PFSK-1 (cell line): ENCODE measurements at regions not wholly inside any gene's neighbourhood (a gene's known extent, or its start where the extent isn't known, plus 50 kb on each side); places are given as distances from the start of the nearest gene placed in this dataset.

Experiments
- FOXP2 ChIP-seq: optimal IDR thresholded peaks from 2 replicates; pipeline ENCODE3; 2011; ENCODE audit warnings: borderline replicate concordance, control low read depth, inconsistent platforms; ENCODE audit not compliant: insufficient read depth; ENCODE audit errors: extremely low read length, extremely low read depth
- POLR2AphosphoS5 ChIP-seq: IDR thresholded peaks from 2 replicates; pipeline ENCODE4 v1.6.1; 2012; ENCODE audit warnings: low read depth, mild to moderate bottlenecking, control low read depth, low read length, moderate library complexity
- SIN3A ChIP-seq: IDR thresholded peaks from 2 replicates; pipeline ENCODE4 v1.6.1; 2012; ENCODE audit warnings: mild to moderate bottlenecking, low read length, moderate library complexity, borderline replicate concordance; ENCODE audit not compliant: insufficient read depth
- TAF1 ChIP-seq: IDR thresholded peaks from 2 replicates; pipeline ENCODE4 v1.6.1; 2012; ENCODE audit warnings: low read length, control low read depth, borderline replicate concordance; ENCODE audit not compliant: insufficient read depth
- TF ChIP-seq, protein P1 (sequence below), 2 experiments: IDR thresholded peaks; 2 replicates each; pipeline versions ENCODE4 v1.6.1 to v1.8.0; 2011 to 2012; ENCODE audit warnings: low read depth in 2 of 2, low read length in 2 of 2, control low read depth in 1 of 2, inconsistent platforms in 1 of 2, mild to moderate bottlenecking in 1 of 2, moderate library complexity in 1 of 2; ENCODE audit not compliant: insufficient read depth in 1 of 2

DNA sequence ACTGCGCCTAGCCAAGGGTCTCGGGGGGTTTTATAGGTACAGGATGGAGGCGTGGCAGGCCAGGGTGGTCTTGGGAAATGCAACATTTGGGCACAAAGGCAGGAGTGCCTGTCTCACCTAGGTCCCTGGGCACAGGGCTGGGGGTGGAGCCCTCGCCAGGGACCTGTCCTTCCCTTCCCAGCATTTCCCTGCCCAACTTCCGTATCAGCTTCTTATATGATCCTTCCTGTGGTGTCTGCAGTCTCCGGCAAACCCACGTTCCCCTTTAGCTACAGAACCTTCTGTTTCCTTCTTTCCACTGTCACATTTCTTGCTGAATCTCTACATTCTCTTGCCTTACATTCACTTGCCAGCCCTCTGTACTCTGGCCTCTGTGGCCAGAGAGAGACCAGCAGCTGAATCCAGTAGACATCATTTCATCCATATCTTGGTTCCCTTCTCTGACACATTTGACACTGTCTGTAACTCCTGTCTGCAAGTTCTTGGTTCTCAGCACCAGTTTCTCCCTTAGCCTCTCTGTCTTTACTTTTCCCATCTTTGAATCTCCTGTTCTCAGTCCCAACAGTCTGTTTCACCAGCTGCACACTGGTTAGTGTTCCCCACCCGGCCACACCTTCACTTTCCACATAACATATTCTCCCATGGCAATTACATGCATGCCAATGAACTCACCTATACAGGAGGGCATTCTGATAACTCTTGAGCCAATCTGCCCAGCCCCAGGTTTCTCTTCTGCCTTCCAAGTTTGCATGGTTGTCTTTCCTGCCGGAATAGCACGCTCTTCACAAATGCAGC lies 134.7 kb upstream of the ZNF608 start:
- no peak for TF ChIP-seq POLR2AphosphoS5
- no peak for TF ChIP-seq SIN3A
- no peak for TF ChIP-seq FOXP2
- TF ChIP-seq, protein P1, sequence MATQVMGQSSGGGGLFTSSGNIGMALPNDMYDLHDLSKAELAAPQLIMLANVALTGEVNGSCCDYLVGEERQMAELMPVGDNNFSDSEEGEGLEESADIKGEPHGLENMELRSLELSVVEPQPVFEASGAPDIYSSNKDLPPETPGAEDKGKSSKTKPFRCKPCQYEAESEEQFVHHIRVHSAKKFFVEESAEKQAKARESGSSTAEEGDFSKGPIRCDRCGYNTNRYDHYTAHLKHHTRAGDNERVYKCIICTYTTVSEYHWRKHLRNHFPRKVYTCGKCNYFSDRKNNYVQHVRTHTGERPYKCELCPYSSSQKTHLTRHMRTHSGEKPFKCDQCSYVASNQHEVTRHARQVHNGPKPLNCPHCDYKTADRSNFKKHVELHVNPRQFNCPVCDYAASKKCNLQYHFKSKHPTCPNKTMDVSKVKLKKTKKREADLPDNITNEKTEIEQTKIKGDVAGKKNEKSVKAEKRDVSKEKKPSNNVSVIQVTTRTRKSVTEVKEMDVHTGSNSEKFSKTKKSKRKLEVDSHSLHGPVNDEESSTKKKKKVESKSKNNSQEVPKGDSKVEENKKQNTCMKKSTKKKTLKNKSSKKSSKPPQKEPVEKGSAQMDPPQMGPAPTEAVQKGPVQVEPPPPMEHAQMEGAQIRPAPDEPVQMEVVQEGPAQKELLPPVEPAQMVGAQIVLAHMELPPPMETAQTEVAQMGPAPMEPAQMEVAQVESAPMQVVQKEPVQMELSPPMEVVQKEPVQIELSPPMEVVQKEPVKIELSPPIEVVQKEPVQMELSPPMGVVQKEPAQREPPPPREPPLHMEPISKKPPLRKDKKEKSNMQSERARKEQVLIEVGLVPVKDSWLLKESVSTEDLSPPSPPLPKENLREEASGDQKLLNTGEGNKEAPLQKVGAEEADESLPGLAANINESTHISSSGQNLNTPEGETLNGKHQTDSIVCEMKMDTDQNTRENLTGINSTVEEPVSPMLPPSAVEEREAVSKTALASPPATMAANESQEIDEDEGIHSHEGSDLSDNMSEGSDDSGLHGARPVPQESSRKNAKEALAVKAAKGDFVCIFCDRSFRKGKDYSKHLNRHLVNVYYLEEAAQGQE (IDR thresholded peaks at IDR 0.05; ENCODE audit: insufficient read depth in 1 of 2, low read depth in 2 of 2, low read length in 2 of 2) = no peak
- no peak for TF ChIP-seq TAF1

GRCh38 chr5:124883681-124884080 lies 137.2 kb upstream of the ZNF608 start:
- TF ChIP-seq TAF1 (no peak), FOXP2 (no peak), SIN3A (no peak), POLR2AphosphoS5 (no peak)

DNA sequence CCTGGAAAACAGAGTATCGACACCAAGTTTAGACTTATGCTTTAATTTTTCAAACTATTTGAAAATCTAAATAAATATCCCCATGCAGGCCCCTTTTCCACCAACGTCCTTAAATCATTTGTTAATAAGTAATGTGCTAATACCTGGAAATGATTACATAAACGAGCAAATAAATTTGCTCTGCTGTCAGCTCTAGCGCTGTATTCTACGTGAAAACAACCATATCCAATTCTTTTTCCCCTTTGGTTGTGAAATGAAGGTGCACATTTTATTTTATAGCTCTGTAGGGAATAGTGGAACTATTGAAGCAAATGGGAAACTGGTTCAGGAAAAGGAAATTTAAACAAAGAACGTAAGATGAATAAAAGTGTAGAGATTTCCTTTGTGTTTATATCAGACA lies 137.7 kb upstream of the ZNF608 start:
- TF ChIP-seq FOXP2 = no peak
- TF ChIP-seq, protein P1 (IDR thresholded peaks at IDR 0.05; ENCODE audit: insufficient read depth in 1 of 2, low read depth in 2 of 2, low read length in 2 of 2) = no peak

- TF ChIP-seq SIN3A (no peak), TAF1 (no peak), FOXP2 (no peak), POLR2AphosphoS5 (no peak)
- TF ChIP-seq, protein P1 (IDR thresholded peaks at IDR 0.05; ENCODE audit: insufficient read depth in 1 of 2, low read depth in 2 of 2, low read length in 2 of 2) = no peak
These were observed 139.1 kb upstream of the ZNF608 start for GRCh38 chr5:124885490-124885889.

- TF ChIP-seq TAF1 (no peak), SIN3A (no peak), FOXP2 (no peak), POLR2AphosphoS5 (no peak)
- TF ChIP-seq, protein P1 (IDR thresholded peaks at IDR 0.05; ENCODE audit: insufficient read depth in 1 of 2, low read depth in 2 of 2, low read length in 2 of 2) = no peak
These were observed 140.8 kb upstream of the ZNF608 start for GRCh38 chr5:124887223-124887622.
